ENCODE measurements at regions not wholly inside any gene's neighbourhood (a gene's known extent, or its start where the extent isn't known, plus 50 kb on each side); places are given as distances from the start of the nearest gene placed in this dataset.
A peak's percentile ranks its signal among the peaks of the same experiment; 100 is the strongest.

DNA sequence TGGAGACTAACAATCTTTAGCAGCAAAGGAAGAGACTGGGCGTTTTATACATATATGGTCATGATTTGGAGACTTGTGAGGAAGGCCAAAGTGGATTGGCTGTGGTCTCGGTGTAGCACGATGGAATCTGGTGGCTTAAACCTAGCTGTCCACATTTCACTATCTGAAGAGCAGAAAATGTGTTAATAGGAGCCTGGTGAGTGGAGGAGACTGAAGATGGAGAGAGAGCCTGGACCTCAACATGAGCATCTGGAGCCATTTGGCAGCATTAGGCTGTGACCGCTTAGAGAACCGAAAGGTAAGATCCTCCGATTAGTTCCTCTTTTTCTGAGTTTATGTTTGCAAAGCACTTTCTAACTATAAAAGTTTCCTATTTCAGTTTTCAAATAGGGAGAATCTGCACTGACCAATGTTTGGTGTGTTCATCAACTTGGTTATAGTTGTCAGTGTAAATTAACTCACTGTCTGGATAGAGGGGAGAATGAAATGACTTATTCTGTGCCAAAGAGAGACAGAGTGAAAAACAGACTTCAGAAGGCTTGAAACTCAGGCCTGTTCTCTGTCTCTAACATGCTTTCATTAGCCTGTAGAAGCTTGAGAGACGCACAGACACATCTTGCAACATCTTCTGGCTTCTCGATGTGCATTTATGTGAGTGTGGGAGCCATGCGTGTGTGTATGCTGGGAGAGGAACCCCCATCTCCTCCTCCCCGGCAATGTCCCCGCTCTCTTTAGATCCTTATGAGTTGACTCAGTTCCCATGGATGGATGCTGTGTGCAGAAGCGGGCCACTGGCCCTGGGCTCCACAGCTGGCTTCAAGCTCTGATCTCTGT, 244.7 kb upstream of the TBL1XR1 start:
- H3K27me3 ChIP-seq (replicated peaks in 1 of 4; ENCODE audit: control insufficient read depth in 3 of 4, extremely low read depth in 1 of 4, insufficient read depth in 3 of 4, low read length in 3 of 4): no peaks in the 10 kb centered on the region
- H3K9ac ChIP-seq (replicated peaks in 1 of 4; ENCODE audit: extremely low read depth in 1 of 4, low read depth in 3 of 4, low read length in 3 of 4): no peak overlapping the region
- no peak overlapping the region for H3K4me3 ChIP-seq (ENCODE audit: extremely low read depth in 1 of 4, insufficient read depth in 2 of 4, low read depth in 3 of 4, low read length in 4 of 4)
- no peak overlapping the region for H2BK5ac ChIP-seq (ENCODE audit: low read depth, low read length)
- H3K4ac ChIP-seq (replicated peaks; ENCODE audit: insufficient read length, low read depth, low read length): no peak overlapping the region
- H2BK12ac ChIP-seq (ENCODE audit: low read depth, low read length): no peak overlapping the region
- H3K23me2 ChIP-seq (ENCODE audit: low read depth, low read length): no peaks in the 10 kb centered on the region
- 89% methylated on average over 12 of the region's 12 CpGs; no CpG with 5 or more reads in 1 of the 2 experiments for WGBS, 2 experiments (ENCODE audit: extremely low coverage in 1 of 2, insufficient coverage in 1 of 2, insufficient read length in 1 of 2, insufficient replicate concordance in 2 of 2, low coverage in 1 of 2, low lambda C conversion rate in 2 of 2, missing lambda C conversion rate in 1 of 2)
- H3K18ac ChIP-seq (ENCODE audit: extremely low read depth, low read length): no peak overlapping the region
- H2BK15ac ChIP-seq (ENCODE audit: low read length): no peak overlapping the region
- CTCF ChIA-PET (ENCODE audit: partially characterized antibody): no interaction called here
- no peak overlapping the region for H4K5ac ChIP-seq (ENCODE audit: insufficient read length, low read depth, low read length)
- no peak overlapping the region for H2AK5ac ChIP-seq (ENCODE audit: low read depth, low read length)
- H3K27ac ChIP-seq (ENCODE audit: low read depth, low read length): no peak overlapping the region
- H3K9me3 ChIP-seq (ENCODE audit: insufficient read depth in 2 of 2, low read depth in 1 of 2, low read length in 1 of 2): no peaks in the 10 kb centered on the region
- H3K23ac ChIP-seq (ENCODE audit: insufficient read length): no peak overlapping the region
- no peak overlapping the region for H3K56ac ChIP-seq (replicated peaks; ENCODE audit: insufficient read length, low read depth, low read length)
- POLR2A ChIA-PET (ENCODE audit: partially characterized antibody): no interaction called here
- no peaks in the 10 kb centered on the region for H4K20me1 ChIP-seq (replicated peaks in 1 of 2; ENCODE audit: control insufficient read depth in 1 of 2, insufficient read depth in 2 of 2, low read length in 2 of 2)
- H3K14ac ChIP-seq (ENCODE audit: insufficient read length): no peak overlapping the region
- no peak overlapping the region for H4K91ac ChIP-seq (replicated peaks; ENCODE audit: insufficient read length, low read length)
- H2BK120ac ChIP-seq (replicated peaks; ENCODE audit: low read depth, low read length): no peak overlapping the region
- H3K79me2 ChIP-seq (ENCODE audit: control insufficient read depth in 1 of 2, insufficient read depth in 2 of 2, low read length in 2 of 2): no peaks in the 10 kb centered on the region
- peak overlapping the region; percentile 2; the same call in 1 of the 2 replicates for H2AFZ ChIP-seq (ENCODE audit: low read length)
- H3K79me1 ChIP-seq (ENCODE audit: low read depth, low read length): no peaks in the 10 kb centered on the region
- H4K8ac ChIP-seq (ENCODE audit: extremely low read depth, insufficient read depth, low read length): no peak overlapping the region
- no peaks in the 10 kb centered on the region for H3K36me3 ChIP-seq (ENCODE audit: control insufficient read depth in 2 of 4, insufficient read depth in 4 of 4, low read length in 3 of 4)
- DNase-seq (ENCODE audit: low read depth in 1 of 2, low spot score in 2 of 2) (no peak), FAIRE-seq (no peak)
- no peaks in the 10 kb centered on the region for H3K4me1 ChIP-seq (replicated peaks in 1 of 4; ENCODE audit: control insufficient read depth in 3 of 4, insufficient read depth in 4 of 4, low read length in 3 of 4)
- no peak overlapping the region for H2BK20ac ChIP-seq (ENCODE audit: low read length)
- H3K4me2 ChIP-seq (ENCODE audit: insufficient read depth in 1 of 2, low read depth in 2 of 2, low read length in 2 of 2): no peak overlapping the region
- TF ChIP-seq CBX8 (IDR thresholded peaks at IDR 0.05; ENCODE audit: borderline replicate concordance, low read depth, low read length): no peak
- no peak for TF ChIP-seq JUN (IDR thresholded peaks at IDR 0.05; ENCODE audit: low read depth, low read length)
- TF ChIP-seq SUZ12 (IDR thresholded peaks at IDR 0.05; ENCODE audit: low read length): no peak
- TF ChIP-seq, protein P1, sequence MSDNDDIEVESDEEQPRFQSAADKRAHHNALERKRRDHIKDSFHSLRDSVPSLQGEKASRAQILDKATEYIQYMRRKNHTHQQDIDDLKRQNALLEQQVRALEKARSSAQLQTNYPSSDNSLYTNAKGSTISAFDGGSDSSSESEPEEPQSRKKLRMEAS (IDR thresholded peaks at IDR 0.05): no peak
- TF ChIP-seq FOSL1 (IDR thresholded peaks at IDR 0.05; ENCODE audit: insufficient read depth, low read depth, low read length): no peak
- no peak for TF ChIP-seq SAP30 (IDR thresholded peaks at IDR 0.05; ENCODE audit: insufficient read depth, insufficient replicate concordance, low read length)
- no peak for TF ChIP-seq CEBPB (IDR thresholded peaks at IDR 0.05; ENCODE audit: low read depth, low read length)
- TF ChIP-seq, protein P2, sequence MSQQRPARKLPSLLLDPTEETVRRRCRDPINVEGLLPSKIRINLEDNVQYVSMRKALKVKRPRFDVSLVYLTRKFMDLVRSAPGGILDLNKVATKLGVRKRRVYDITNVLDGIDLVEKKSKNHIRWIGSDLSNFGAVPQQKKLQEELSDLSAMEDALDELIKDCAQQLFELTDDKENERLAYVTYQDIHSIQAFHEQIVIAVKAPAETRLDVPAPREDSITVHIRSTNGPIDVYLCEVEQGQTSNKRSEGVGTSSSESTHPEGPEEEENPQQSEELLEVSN (IDR thresholded peaks at IDR 0.05): no peak
- no peak for TF ChIP-seq SIX5 (IDR thresholded peaks at IDR 0.05; ENCODE audit: low read depth, low read length)
- no peak for TF ChIP-seq TAF1 (IDR thresholded peaks at IDR 0.05; ENCODE audit: low read depth, low read length)
- no peak for TF ChIP-seq POLR2A (IDR thresholded peaks at IDR 0.05; ENCODE audit: control extremely low read depth in 1 of 2, low read depth in 2 of 2, low read length in 2 of 2)
- no peak for TF ChIP-seq MAFK (IDR thresholded peaks at IDR 0.05; ENCODE audit: low read depth, low read length)
- no peak for TF ChIP-seq JUND (IDR thresholded peaks at IDR 0.05; ENCODE audit: low read length)
